ENCODE measurements at regions not wholly inside any gene's neighbourhood (a gene's known extent, or its start where the extent isn't known, plus 50 kb on each side); places are given as distances from the start of the nearest gene placed in this dataset.

GRCh38 chr7:156017431-156017830 is 205.2 kb upstream of the SHH start:
- TF ChIP-seq, protein P1, sequence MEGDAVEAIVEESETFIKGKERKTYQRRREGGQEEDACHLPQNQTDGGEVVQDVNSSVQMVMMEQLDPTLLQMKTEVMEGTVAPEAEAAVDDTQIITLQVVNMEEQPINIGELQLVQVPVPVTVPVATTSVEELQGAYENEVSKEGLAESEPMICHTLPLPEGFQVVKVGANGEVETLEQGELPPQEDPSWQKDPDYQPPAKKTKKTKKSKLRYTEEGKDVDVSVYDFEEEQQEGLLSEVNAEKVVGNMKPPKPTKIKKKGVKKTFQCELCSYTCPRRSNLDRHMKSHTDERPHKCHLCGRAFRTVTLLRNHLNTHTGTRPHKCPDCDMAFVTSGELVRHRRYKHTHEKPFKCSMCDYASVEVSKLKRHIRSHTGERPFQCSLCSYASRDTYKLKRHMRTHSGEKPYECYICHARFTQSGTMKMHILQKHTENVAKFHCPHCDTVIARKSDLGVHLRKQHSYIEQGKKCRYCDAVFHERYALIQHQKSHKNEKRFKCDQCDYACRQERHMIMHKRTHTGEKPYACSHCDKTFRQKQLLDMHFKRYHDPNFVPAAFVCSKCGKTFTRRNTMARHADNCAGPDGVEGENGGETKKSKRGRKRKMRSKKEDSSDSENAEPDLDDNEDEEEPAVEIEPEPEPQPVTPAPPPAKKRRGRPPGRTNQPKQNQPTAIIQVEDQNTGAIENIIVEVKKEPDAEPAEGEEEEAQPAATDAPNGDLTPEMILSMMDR (IDR thresholded peaks at IDR 0.05; ENCODE audit: poor library complexity, severe bottlenecking), result no peak
- TF ChIP-seq REST (IDR thresholded peaks at IDR 0.05; ENCODE audit: borderline replicate concordance) (no peak), MXI1 (conservative IDR thresholded peaks at IDR 0.05; ENCODE audit: poor library complexity, severe bottlenecking) (no peak), POLR2AphosphoS5 (IDR thresholded peaks at IDR 0.05) (no peak), EZH2 (IDR thresholded peaks at IDR 0.05; ENCODE audit: borderline replicate concordance, insufficient read depth, low read length, poor library complexity, severe bottlenecking) (no peak), EP300 (conservative IDR thresholded peaks at IDR 0.05; ENCODE audit: poor library complexity, severe bottlenecking) (no peak), RAD21 (conservative IDR thresholded peaks at IDR 0.05) (no peak), SMC3 (conservative IDR thresholded peaks at IDR 0.05; ENCODE audit: poor library complexity) (no peak), TAF1 (IDR thresholded peaks at IDR 0.05; ENCODE audit: low read depth) (no peak)

All from neural cell (in vitro differentiated cells).